GM12878 (cell line): ENCODE measurements at regions not wholly inside any gene's neighbourhood (a gene's known extent, or its start where the extent isn't known, plus 50 kb on each side); places are given as distances from the start of the nearest gene placed in this dataset.

Experiments used
- ATAC-seq: fragments of 200-7000 bp; cut with Tn5 transposase; 3 replicates; pipeline ENCODE4 v1.9.1; 2020; ENCODE audit warnings: mild to moderate bottlenecking, moderate library complexity
- BruUV-seq: library from RNA; stranded (reverse); fragments of 400-500 nt; replicated peaks from 2 replicates; lab custom pipeline; 2021; lab: Mats Ljungman, UMichigan
- CTCF ChIA-PET: fragments of 300-600 bp; sonication (Branson Sonifier 250); formaldehyde crosslinking; extraction: SDS; loops from one replicate; lab custom pipeline; 2021; ENCODE audit warnings: inconsistent platforms; lab: Yijun Ruan, JAX
- POLR2A ChIA-PET: fragments of 350-600 bp; formaldehyde crosslinking; extraction: SDS; loops from one replicate; lab custom pipeline; 2021; ENCODE audit warnings: inconsistent platforms; lab: Charles Lee
- RAD21 ChIA-PET: fragments of 300-600 bp; sonication (Branson Sonifier 250); formaldehyde crosslinking; loops from one replicate; lab custom pipeline; 2023; ENCODE audit warnings: antibody characterized with exemption; ENCODE audit not compliant: unreplicated experiment; lab: Charles Lee
- SMC1A ChIA-PET: fragments of 300-600 bp; sonication (Branson Sonifier 250); formaldehyde crosslinking; loops from one replicate; lab custom pipeline; 2023; ENCODE audit not compliant: unreplicated experiment, uncharacterized antibody; lab: Charles Lee
- DNase-seq: peaks from one replicate; pipeline ENCODE4 v3.0.0-alpha.2; 2011; ENCODE audit warnings: low read depth, low spot score
- FAIRE-seq: peaks from 3 replicates; lab custom pipeline; 2011; peaks lifted over from hg19 to GRCh38; lab: Jason Lieb, UNC
- H2AFZ ChIP-seq: 2 replicates; pipeline ENCODE4 v1.6.0; 2011; ENCODE audit warnings: low read depth, low read length, control low read depth; ENCODE audit not compliant: control insufficient read depth
- H3K27ac ChIP-seq: 2 replicates; pipeline ENCODE4 v1.5.1; 2011; ENCODE audit warnings: control low read depth; ENCODE audit not compliant: control insufficient read depth, insufficient read depth
- H3K27me3 ChIP-seq, 2 experiments: replicated peaks in 1 of 2; 2 replicates each; pipeline versions ENCODE4 v1.6.0 to v1.6.1; 2011; ENCODE audit warnings: low read length in 1 of 2; ENCODE audit not compliant: control insufficient read depth in 2 of 2, insufficient read depth in 2 of 2
- H3K36me3 ChIP-seq, 2 experiments: 2 replicates each; pipeline ENCODE4 v1.5.1; 2011; ENCODE audit warnings: low read length in 1 of 2; ENCODE audit not compliant: control insufficient read depth in 2 of 2, insufficient read depth in 2 of 2
- H3K4me1 ChIP-seq: 2 replicates; pipeline ENCODE4 v1.6.1; 2011; ENCODE audit warnings: mild to moderate bottlenecking, low read length, moderate library complexity, mixed read lengths; ENCODE audit not compliant: control insufficient read depth, insufficient read depth
- H3K4me2 ChIP-seq: 2 replicates; pipeline ENCODE4 v1.6.0; 2011; ENCODE audit warnings: control low read depth; ENCODE audit not compliant: control insufficient read depth, insufficient read depth
- H3K4me3 ChIP-seq: fragments of 200-600 bp; sonication (generic); 2 replicates; pipeline ENCODE4 v1.5.1; 2016
- H3K79me2 ChIP-seq: 2 replicates; pipeline ENCODE4 v1.6.0; 2011; ENCODE audit warnings: low read length; ENCODE audit not compliant: control insufficient read depth, insufficient read depth
- H3K9ac ChIP-seq: 2 replicates; pipeline ENCODE4 v1.8.0; 2011; ENCODE audit warnings: low read length, control low read depth, mixed read lengths; ENCODE audit not compliant: control insufficient read depth, insufficient read depth
- H3K9me3 ChIP-seq: replicated peaks from 3 replicates; pipeline ENCODE4 v1.5.1; 2011; ENCODE audit warnings: mild to moderate bottlenecking, low read length; ENCODE audit not compliant: control insufficient read depth, insufficient read depth
- H4K20me1 ChIP-seq: 2 replicates; pipeline ENCODE4 v1.6.0; 2011; ENCODE audit not compliant: control insufficient read depth, insufficient read depth
- CTCF ChIP-seq, 3 experiments: IDR thresholded peaks in 2 of 3; conservative IDR thresholded peaks in 1 of 3; 2 replicates each; pipeline ENCODE4 v1.5.1; 2011; ENCODE audit warnings: low read depth in 3 of 3, low read length in 3 of 3, mild to moderate bottlenecking in 3 of 3, control low read depth in 2 of 3, moderate library complexity in 2 of 3, inconsistent platforms in 1 of 3, mixed read lengths in 1 of 3; ENCODE audit not compliant: control insufficient read depth in 2 of 3, insufficient read depth in 1 of 3; ENCODE audit errors: extremely low read depth in 1 of 3
- NFXL1 ChIP-seq: fragments of 450-650 bp; IDR thresholded peaks from 2 replicates; pipeline ENCODE4 v1.6.1; 2017; ENCODE audit warnings: antibody characterized with exemption, mild to moderate bottlenecking, borderline replicate concordance
- PKNOX1 ChIP-seq: fragments of 450-650 bp; IDR thresholded peaks from 2 replicates; pipeline ENCODE4 v1.6.1; 2016; ENCODE audit warnings: mild to moderate bottlenecking
- POLR2AphosphoS5 ChIP-seq: IDR thresholded peaks from 2 replicates; pipeline ENCODE4 v1.6.1; 2011; ENCODE audit warnings: mild to moderate bottlenecking, low read length, inconsistent platforms
- in situ Hi-C: fragments of 300-500 bp; cut with MboI; formaldehyde crosslinking; loops from 9 replicates; pipeline ENCODE4 v1.14.3; 2018; ENCODE audit warnings: mixed read lengths
- intact Hi-C: fragments of 100-400 bp; cut with micrococcal nuclease; formaldehyde crosslinking; loops from one replicate; pipeline ENCODE4 v1.14.2; 2022; ENCODE audit not compliant: unreplicated experiment

- intact Hi-C loops (no loop called here), in situ Hi-C loops (no loop called here)
- no peaks in the 10 kb centered on the region; the same call in 1 of the 2 replicates for H4K20me1 ChIP-seq
- SMC1A ChIA-PET: interaction anchor here (0.6 kb wide), 1 partner anchor 21 kb away, joined by 3 read pairs; no protein-coding TSS in a partner anchor
- ATAC-seq (0 out of 3 replicates have a peak, but pooled peaks have one; percentile 30), FAIRE-seq (no peak), DNase-seq (no peak)
- POLR2A ChIA-PET: no interaction called here
- H2AFZ ChIP-seq: no peak overlapping the region
- H3K36me3 ChIP-seq: no peaks in the 10 kb centered on the region
- TF ChIP-seq CTCF (IDR thresholded peaks at IDR 0.05 in 2 of 3, conservative IDR thresholded peaks at IDR 0.05 in 1 of 3; ENCODE audit: control insufficient read depth in 2 of 3, extremely low read depth in 1 of 3, insufficient read depth in 1 of 3, low read depth in 3 of 3, low read length in 3 of 3): 0 out of 6 replicates have a peak, but pooled peaks of 2 of the 3 experiments have one; percentile 2 to 8
- TF ChIP-seq POLR2AphosphoS5: no peak
- TF ChIP-seq NFXL1: no peak
- peak; percentile 23; the same call in 1 of the 2 replicates for TF ChIP-seq PKNOX1
- TF ChIP-seq, all 136 proteins: peak for 2
- BruUV-seq: no TSS peak
- Histone ChIP-seq H3K4me1 (no peaks in the 10 kb centered on the region), H3K4me3 (no peak overlapping the region), H3K9me3 (no peaks in the 10 kb centered on the region), H3K27ac (no peak overlapping the region), H3K4me2 (no peak overlapping the region), H3K27me3 (no peaks in the 10 kb centered on the region), H3K79me2 (no peaks in the 10 kb centered on the region), H3K9ac (no peak overlapping the region)
- CTCF ChIA-PET: interaction anchor here (1.3 kb wide), 1 partner anchor 10 kb away, joined by 4 read pairs; no protein-coding TSS in a partner anchor
- RAD21 ChIA-PET: no interaction called here
These were observed 112.1 kb upstream of the NWD2 start for GRCh38 chr4:37132351-37132974.
